Kidney capillary endothelial cell (primary cell): ENCODE measurements at regions not wholly inside any gene's neighbourhood (a gene's known extent, or its start where the extent isn't known, plus 50 kb on each side); places are given as distances from the start of the nearest gene placed in this dataset.

Experiments
- DNase-seq: peaks from one replicate; pipeline ENCODE4 v3.0.0-alpha.2; 2018; ENCODE audit warnings: low spot score

GRCh38 chr21:41671212-41671762 lies 95.6 kb downstream of the RIPK4 start:
- no peak for DNase-seq

- DNase-seq: no peak
Observed at GRCh38 chr21:41670056-41670805, 96.6 kb downstream of the RIPK4 start.

GRCh38 chr21:41669533-41669830 lies 97.4 kb downstream of the RIPK4 start:
- no peak for DNase-seq

GRCh38 chr21:41668686-41669532 lies 97.9 kb downstream of the RIPK4 start:
- DNase-seq: no peak

GRCh38 chr21:41668051-41668541 lies 98.8 kb downstream of the RIPK4 start:
- DNase-seq: no peak

GRCh38 chr21:41667136-41667535 lies 99.7 kb downstream of the RIPK4 start:
- no peak for DNase-seq

GRCh38 chr21:41666641-41667081 lies 100.2 kb downstream of the RIPK4 start:
- no peak for DNase-seq

- DNase-seq: no peak
Observed at GRCh38 chr21:41665766-41666595, 100.9 kb downstream of the RIPK4 start.

- DNase-seq: peak; percentile 79
Observed at GRCh38 chr21:41664881-41665765, 101.7 kb downstream of the RIPK4 start.

GRCh38 chr21:41663805-41664788 lies 102.8 kb downstream of the RIPK4 start:
- peak; percentile 85 for DNase-seq

GRCh38 chr21:41662761-41663160 lies 104.1 kb downstream of the RIPK4 start:
- DNase-seq: no peak

- DNase-seq: no peak
Observed at GRCh38 chr21:41662161-41662560, 104.7 kb downstream of the RIPK4 start.

GRCh38 chr21:41660748-41661147 lies 106.1 kb downstream of the RIPK4 start:
- DNase-seq: no peak

- DNase-seq: no peak
Observed at GRCh38 chr21:41659791-41660560, 106.9 kb downstream of the RIPK4 start.

- DNase-seq: no peak
Observed at GRCh38 chr21:41656946-41657525, 109.8 kb downstream of the RIPK4 start.

GRCh38 chr21:41655259-41655658 lies 111.6 kb downstream of the RIPK4 start:
- no peak for DNase-seq

GRCh38 chr21:41653954-41654491 lies 112.8 kb downstream of the RIPK4 start:
- no peak for DNase-seq

- no peak for DNase-seq
Observed at GRCh38 chr21:41653243-41653953, 113.5 kb downstream of the RIPK4 start.
